NB4 (cell line): ENCODE measurements at regions not wholly inside any gene's neighbourhood (a gene's known extent, or its start where the extent isn't known, plus 50 kb on each side); places are given as distances from the start of the nearest gene placed in this dataset.
"Not testable (repeated sequence)": the region's sequence is repeated elsewhere in the genome, so short reads cannot be mapped to it uniquely, and the experiment has no call there.

Source experiments
- DNase-seq: peaks from one replicate; pipeline ENCODE4 v3.0.0; 2010; ENCODE audit warnings: low read depth
- H3K4me3 ChIP-seq: one replicate; pipeline ENCODE4 v1.5.1; 2011; ENCODE audit warnings: mild to moderate bottlenecking, low read depth, low read length, moderate library complexity
- MYC ChIP-seq: IDR thresholded peaks from 2 replicates; pipeline ENCODE4 v1.6.1; 2011; ENCODE audit warnings: low read depth, low read length
- POLR2A ChIP-seq: IDR thresholded peaks from 2 replicates; pipeline ENCODE4 v1.6.1; 2011; ENCODE audit warnings: mild to moderate bottlenecking; ENCODE audit not compliant: insufficient read length; ENCODE audit errors: extremely low read depth
- TF ChIP-seq, protein P1 (sequence below): IDR thresholded peaks from 2 replicates; pipeline ENCODE4 v1.6.1; 2011; ENCODE audit warnings: low read depth, low read length
- TF ChIP-seq, protein P2 (sequence below): IDR thresholded peaks from one replicate; pipeline ENCODE4 v1.5.1; 2012; ENCODE audit warnings: low read depth, low read length

- DNase-seq, result no peak
- no peak overlapping the region for H3K4me3 ChIP-seq
- TF ChIP-seq, protein P1, sequence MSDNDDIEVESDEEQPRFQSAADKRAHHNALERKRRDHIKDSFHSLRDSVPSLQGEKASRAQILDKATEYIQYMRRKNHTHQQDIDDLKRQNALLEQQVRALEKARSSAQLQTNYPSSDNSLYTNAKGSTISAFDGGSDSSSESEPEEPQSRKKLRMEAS, result no peak
- no peak for TF ChIP-seq MYC
- TF ChIP-seq, protein P2, sequence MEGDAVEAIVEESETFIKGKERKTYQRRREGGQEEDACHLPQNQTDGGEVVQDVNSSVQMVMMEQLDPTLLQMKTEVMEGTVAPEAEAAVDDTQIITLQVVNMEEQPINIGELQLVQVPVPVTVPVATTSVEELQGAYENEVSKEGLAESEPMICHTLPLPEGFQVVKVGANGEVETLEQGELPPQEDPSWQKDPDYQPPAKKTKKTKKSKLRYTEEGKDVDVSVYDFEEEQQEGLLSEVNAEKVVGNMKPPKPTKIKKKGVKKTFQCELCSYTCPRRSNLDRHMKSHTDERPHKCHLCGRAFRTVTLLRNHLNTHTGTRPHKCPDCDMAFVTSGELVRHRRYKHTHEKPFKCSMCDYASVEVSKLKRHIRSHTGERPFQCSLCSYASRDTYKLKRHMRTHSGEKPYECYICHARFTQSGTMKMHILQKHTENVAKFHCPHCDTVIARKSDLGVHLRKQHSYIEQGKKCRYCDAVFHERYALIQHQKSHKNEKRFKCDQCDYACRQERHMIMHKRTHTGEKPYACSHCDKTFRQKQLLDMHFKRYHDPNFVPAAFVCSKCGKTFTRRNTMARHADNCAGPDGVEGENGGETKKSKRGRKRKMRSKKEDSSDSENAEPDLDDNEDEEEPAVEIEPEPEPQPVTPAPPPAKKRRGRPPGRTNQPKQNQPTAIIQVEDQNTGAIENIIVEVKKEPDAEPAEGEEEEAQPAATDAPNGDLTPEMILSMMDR, result no peak
- TF ChIP-seq POLR2A, result no peak
Measured at GRCh38 chr6:85866758-85867401, 224.2 kb upstream of the SYNCRIP start.

GRCh38 chr6:85866370-85866730 lies 223.7 kb upstream of the SYNCRIP start:
- no peak overlapping the region for H3K4me3 ChIP-seq
- no peak for TF ChIP-seq POLR2A
- TF ChIP-seq, protein P2, result no peak
- TF ChIP-seq, protein P1, result no peak
- no peak for TF ChIP-seq MYC
- no peak for DNase-seq

DNA sequence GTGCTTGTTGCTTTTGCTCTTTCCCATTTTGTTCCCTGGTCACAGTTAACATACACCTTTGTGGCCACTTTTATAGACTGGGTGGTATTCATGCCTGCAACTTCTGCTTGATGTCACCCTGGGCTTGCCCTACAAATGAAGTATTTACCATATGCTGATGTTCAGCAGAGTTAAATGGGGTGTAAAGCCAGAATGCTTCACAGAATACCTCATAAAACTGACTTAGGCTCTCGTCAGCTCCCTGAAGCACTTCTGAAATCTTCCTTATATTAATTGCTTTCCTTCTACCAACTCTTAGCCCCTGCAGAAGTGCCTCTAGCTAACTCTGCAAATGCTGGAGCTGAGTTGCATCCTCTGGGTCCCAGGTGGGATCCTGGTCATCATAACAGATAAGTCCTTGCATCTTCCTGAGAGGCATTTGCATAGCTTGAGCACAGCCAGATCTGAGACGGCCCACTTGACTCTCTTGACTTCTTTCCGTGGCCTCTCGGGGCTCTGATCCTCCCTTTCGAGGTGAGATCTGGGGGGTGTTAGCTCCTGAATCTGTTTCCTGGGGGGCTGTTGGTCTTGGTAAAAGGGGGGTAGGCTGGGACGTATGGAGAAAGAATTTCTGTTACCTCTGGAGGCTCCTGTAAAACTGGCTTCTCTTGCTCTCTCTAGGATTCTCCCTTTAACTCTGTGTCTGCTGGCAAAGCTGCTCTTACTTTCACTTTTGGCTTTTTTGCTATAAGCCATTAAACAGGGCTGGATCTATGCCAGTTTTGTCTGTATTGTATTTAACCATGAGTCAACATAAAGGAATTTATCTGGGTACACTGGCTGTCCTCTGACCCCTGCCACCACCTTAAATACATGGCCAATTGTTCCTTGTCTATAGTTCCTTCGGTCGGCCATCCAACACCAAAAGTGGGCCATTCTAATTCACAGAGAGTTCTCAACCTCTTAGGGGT lies 223.0 kb upstream of the SYNCRIP start:
- TF ChIP-seq, protein P1, result no peak
- TF ChIP-seq, protein P2, result no peak
- TF ChIP-seq MYC (no peak), POLR2A (no peak)
- peak overlapping the region; percentile 28 for H3K4me3 ChIP-seq
- peak; percentile 27 for DNase-seq

DNA sequence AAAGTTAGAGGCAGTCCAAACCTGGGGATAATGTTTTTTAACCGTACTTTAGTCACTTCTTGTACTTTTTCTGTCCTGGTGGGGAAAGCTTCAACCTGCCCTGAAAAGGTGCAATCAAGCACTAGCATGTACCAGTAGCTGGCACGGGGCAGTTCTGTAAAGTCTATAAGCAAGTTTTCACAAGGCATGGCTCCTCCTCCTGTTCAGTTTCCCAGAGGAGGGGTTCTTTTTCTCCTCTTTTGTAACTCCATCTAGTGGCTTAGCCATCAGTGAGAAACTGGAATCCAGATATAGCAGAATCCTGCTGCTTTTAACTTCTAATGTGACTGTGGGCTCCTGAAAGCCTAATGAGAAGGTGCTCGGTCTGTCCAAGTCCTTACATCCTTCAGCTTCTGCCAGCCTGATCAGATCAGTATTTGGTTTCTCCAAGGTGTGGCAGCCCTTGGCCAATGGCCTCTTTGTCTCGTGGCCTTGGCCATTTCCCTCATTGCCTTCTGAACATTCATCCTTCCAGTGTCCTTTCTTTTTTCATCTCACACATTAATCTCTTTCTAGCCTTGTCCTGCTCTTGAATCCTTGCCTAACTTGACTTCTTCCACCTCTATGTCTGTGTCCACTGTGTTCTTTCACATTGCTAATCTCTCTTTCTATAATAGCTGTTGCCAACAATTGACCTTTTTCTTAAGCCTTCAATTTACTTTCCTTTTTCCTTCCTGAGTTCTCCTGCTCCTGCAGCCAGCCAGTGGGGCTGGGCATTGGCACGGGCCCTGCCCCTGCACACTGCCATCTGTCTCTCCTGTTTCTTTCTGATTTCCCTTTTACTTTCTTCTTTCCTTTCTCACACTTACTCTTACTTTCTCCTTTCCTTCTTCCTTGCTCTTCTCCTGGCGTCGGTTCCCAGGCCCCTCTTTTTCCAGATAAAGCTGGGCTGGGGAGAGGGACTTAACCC lies 222.0 kb upstream of the SYNCRIP start:
- peak; percentile 20 for DNase-seq
- TF ChIP-seq, protein P2, result no peak
- TF ChIP-seq, protein P1, result no peak
- TF ChIP-seq POLR2A, result no peak
- TF ChIP-seq MYC, result no peak
- no peak overlapping the region for H3K4me3 ChIP-seq

DNA sequence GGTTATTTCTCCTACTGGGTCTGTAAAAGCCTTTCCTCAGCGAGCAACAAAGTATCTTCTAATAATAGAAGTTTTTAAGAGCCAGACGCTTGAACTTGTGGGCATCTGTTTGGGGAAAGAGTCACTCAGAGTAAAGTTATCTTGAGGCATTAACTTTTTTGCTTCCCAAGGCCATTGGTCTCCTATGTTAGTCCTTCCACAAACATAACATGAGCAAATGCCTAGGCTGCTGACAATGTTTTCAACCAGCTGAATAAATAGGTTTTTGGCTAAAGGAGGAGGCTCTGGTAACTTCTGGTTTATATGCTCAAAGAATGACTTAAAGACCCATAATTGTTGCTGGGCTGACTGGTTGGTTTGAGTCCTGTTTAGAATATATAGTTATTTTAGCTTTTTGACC lies 213.5 kb upstream of the SYNCRIP start:
- no peak overlapping the region for H3K4me3 ChIP-seq
- TF ChIP-seq POLR2A (no peak), MYC (no peak)
- TF ChIP-seq, protein P1, result no peak
- TF ChIP-seq, protein P2, result no peak
- DNase-seq, result no peak

DNA sequence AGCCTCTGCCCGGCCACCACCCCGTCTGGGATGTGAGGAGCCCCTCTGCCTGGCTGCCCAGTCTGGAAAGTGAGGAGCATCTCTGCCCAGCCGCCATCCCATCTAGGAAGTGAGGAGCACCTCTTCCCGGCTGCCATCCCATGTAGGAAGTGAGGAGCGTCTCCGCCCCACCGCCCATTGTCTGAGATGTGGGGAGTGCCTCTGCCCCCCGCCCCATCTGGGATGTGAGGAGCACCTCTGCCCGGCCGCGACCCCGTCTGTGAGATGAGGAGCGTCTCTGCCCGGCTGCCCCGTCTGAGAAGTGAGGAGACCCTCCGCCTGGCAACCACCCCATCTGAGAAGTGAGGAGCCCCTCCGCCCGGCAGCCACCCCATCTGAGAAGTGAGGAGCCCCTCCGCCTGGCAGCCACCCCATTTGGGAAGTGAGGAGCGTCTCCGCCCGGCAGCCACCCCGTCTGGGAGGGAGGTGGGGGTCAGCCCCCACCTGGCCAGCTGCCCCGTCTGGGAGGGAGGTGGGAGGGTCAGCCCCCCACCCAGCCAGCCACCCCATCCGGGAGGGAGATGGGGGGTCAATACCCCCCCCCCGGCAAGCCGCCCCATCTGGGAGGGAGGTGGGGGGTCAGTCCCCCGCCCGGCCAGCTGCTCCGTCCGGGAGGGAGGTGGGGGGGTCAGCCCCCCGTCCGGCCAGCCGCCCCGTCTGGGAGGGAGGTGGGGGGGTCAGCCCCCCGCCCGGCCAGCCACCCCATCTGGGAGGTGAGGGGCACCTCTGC lies 195.8 kb upstream of the SYNCRIP start:
- H3K4me3 ChIP-seq, DNase-seq: not testable (repeated sequence)
